Stimulated activated CD8-positive, alpha-beta memory T cell treated with anti-CD3 and anti-CD28 coated beads, Interleukin-2, amount 100 ng/mL, for 48 hours (primary cell): ENCODE measurements at regions not wholly inside any gene's neighbourhood (a gene's known extent, or its start where the extent isn't known, plus 50 kb on each side); places are given as distances from the start of the nearest gene placed in this dataset.

Experiments used
- DNase-seq, 2 donors: peaks; one replicate each; pipeline ENCODE4 v3.0.0-alpha.2; 2020; ENCODE audit warnings: low read depth in 2 of 2

DNA sequence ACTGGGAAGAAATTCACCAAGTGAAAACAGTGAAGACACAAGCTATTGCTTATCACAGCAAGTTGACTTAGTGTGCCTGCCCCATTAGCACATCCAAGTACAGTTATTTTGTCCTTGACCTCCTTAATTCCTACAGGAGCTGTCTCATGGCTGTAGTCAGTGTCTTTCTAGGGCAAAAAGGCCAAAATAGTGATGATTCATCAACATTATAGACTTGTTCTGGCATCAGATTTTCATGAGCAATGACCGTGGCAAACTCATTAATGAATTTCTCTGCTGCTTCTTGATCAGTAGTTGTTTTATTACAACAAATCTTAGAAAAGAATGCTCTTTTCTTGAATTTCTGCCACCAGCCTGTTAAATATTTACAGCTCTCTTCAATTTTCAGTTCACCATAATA, 1169.3 kb upstream of the DDX18 start:
- no peak for DNase-seq

- no peak for DNase-seq
These were observed 1145.8 kb upstream of the DDX18 start for GRCh38 chr2:116668691-116669090.

DNA sequence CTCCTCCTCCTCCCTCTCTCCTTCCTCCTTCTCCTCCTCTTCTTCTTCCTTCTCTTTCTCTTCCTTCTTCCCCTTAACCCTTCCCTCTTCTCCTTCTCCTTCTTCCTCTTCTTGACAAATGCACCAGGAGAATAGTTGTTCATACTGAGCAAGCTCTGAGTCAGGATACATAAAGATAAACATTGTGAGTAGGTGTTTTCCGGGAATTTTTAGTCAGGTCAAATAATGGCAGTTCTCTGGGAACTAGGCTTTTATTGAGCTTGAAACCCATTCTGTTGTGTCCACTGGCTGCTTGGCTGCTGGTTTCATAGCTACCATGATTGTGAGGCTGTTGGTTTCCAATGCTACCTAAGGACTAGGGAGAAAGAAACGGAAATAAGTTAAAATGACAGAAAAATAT, 1144.7 kb upstream of the DDX18 start:
- no peak for DNase-seq

DNA sequence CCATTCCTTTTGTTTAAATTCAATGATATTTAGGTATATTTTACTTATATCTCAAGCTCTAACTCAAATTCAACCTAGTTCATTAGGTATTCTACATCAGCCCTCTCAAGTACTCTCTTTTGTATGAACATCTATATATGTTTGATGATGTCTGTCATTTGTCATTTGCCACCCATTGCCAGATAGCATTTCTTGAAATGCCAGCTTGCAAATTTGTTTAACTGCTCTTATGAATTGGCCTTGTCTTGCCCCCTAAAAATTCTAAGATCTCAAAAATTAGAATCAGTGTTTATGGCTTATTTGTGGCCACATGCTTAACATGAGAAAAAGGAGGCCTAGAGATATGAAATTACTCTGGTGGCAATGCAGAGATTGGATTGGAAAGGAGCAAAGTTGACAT, 1140.3 kb upstream of the DDX18 start:
- DNase-seq, result no peak

DNA sequence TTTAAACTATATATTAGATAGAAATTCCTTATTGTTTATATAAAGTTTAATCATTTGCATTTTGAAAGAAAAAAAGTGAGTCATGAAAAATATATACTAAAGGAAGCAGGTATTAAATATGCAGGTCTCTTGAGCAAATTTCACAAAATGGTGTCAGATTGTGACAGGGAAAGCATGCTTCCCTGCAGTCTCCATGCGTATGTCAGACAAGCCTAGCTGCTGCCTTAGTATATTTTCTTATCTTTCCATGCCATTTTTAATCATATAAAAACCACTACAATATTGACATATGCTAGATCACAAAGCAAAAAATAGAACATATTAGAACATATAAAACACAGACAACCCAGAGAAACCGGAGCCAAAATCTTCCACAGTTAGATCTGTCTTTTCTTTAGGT, 1137.7 kb upstream of the DDX18 start:
- DNase-seq, result no peak

GRCh38 chr2:116680256-116680936, 1134.1 kb upstream of the DDX18 start:
- no peak for DNase-seq

GRCh38 chr2:116687371-116687770, 1127.1 kb upstream of the DDX18 start:
- DNase-seq, result no peak

DNA sequence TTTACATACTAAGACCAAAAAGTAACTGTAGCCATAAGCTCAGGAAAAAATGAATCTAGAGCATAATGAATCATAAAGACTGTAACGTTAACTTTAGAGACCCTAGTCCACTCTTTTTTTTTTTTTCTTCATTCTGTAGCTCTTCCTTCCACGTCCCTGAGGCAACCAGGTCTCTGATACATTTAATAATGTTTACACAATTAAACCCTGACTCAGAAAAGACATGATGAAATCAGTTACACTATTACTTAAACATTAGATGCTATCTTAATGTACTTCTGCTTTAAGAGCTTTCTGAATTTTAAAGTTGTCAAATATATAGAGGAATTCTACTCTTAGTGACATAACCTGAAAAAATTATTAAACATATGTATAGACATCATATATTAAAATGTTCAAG, 1121.5 kb upstream of the DDX18 start:
- no peak for DNase-seq

GRCh38 chr2:116696223-116696622, 1118.3 kb upstream of the DDX18 start:
- no peak for DNase-seq

- no peak for DNase-seq
These were observed 1117.6 kb upstream of the DDX18 start for GRCh38 chr2:116696903-116697302.

DNA sequence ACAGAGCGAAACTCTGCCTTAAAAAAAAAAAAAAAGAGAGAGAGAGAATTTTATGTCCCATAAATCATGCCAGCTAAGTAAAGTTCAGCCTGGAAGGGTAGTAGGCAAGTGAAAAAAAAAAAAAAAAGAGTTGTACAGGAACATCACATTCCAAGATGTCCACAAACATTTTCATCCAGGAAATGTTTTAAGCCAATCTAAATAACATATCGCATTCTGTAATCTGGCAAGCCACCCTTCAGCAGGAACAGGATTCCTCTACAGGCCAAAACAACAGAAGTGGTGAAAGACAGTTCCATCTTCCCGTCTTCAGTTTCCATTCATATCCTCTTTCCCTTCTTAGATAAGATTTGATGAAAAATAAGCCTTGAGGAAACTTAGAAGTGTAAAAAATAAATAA, 1108.1 kb upstream of the DDX18 start:
- DNase-seq, result no peak

- no peak for DNase-seq
These were observed 1098.5 kb upstream of the DDX18 start for GRCh38 chr2:116716038-116716437.

- DNase-seq, result no peak
These were observed 1098.0 kb upstream of the DDX18 start for GRCh38 chr2:116716444-116716843.

DNA sequence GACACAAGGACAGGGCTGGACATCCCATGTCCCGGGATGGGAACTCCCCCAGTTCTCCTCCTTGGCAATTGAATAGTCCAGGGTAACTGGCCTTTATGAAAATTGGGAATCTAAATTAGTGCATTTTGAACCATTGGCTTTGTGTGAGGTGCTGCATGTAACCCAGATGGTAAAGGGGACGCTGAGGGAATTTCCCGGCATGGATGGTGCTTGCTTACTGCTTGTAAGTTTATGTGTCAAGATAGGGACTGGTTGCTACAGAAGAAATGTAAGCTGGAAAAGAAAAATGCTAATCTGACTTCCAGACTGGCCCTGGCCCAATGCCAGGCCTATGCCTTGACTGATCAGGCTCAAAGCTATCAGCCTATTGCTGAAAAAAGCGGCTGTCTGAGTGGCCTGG, 1096.7 kb upstream of the DDX18 start:
- DNase-seq, result no peak

- DNase-seq, result no peak
These were observed 1096.0 kb upstream of the DDX18 start for GRCh38 chr2:116718451-116718850.

GRCh38 chr2:116719836-116720235, 1094.7 kb upstream of the DDX18 start:
- DNase-seq, result no peak

GRCh38 chr2:116724550-116724949, 1089.9 kb upstream of the DDX18 start:
- DNase-seq, result no peak

- no peak for DNase-seq
These were observed 1082.2 kb upstream of the DDX18 start for GRCh38 chr2:116732322-116732721.

DNA sequence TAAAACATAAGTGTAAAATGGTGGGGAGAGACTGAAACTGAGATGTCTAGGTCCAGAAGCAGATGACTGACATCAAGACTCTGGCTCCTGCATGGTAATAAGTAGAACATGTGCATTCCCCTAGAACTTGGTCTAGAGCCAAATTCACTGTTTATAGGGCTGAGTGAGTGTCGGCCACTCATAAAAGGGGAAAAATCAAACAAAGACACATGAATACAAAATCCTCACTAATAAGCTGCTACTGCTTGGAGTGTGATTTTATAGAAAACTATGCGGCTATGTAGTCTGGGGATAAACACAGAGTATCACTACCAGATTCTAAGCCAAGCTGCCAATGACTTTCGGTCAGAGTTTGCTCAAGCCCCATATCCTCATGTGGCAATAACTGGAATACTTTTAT, 1080.8 kb upstream of the DDX18 start:
- DNase-seq, result no peak

- no peak for DNase-seq
These were observed 1076.5 kb upstream of the DDX18 start for GRCh38 chr2:116737951-116738350.

DNA sequence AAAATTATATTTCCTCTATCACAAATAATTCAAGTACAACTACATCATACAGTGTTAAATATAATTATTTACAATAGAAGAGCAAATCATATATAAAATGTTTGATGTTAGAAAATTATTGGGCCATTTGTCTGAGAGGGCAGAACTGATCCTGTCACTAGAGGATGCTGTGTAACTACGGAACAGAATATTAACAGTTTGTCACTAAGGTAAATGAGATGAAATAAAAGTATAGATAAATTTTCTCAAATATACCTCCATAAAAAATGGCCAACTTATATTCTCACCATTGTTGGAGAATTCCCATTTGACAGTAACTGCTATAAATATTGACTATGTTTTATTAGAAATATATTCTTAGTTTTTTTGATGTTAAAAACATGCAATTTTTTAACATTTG, 1067.4 kb upstream of the DDX18 start:
- no peak for DNase-seq

DNA sequence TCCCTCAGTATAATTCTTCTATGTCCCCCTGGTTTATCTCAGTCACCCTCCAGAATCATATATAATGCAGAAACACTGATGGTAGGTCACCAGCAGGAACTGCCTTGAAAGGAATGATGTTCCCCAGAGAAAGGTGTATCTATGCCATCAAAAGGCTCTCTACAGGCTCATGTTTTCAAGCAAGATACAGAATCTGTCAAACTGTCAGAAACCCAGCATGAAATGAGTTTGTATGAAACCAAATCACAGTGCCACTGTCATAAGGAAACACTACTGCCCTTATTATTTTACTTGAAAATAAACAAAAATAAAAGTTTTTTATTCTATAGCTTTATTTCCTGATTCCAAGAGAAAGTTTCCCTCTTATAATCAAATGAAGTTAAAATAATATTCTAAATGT, 1064.5 kb upstream of the DDX18 start:
- no peak for DNase-seq

DNA sequence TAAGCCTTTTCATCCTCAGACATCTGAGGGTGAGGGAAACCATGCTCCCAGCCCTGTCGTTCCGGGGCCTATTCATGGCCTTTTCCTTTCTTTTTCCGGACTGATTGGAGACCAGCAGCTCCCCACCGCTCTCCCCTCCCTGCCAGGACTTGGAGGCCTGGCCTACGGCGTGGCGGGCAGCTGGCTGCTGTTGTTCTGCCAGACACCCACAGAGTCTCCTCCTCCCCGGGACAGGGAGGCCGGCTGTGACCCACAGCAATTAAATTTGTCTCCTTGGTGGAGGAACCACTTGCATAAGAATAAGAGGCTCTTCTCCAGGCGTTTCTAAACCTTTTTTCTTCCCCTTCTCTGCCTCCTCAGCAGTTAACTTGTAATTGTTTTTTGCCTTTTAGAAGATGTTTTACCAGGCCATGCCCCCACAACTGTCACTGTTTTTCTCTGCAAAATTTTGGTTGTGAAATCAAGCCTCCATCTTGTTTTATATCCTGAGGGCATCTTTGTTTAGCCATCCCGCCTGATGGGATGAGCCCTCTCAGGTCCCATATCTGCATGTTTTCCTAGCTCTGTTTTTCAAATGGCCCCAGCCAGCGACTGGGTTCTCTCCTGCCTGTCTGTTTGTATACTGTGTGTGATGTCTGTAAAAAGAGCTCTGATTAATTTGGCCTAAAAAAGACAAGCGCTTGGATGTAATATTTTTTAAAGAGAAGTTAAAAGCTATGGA, 1060.0 kb upstream of the DDX18 start:
- DNase-seq, result no peak

- no peak for DNase-seq
These were observed 1052.6 kb upstream of the DDX18 start for GRCh38 chr2:116761864-116762263.
